Choroid plexus epithelial cell (primary cell): ENCODE measurements at regions not wholly inside any gene's neighbourhood (a gene's known extent, or its start where the extent isn't known, plus 50 kb on each side); places are given as distances from the start of the nearest gene placed in this dataset.
A peak's percentile ranks its signal among the peaks of the same experiment; 100 is the strongest.

Source experiments
- DNase-seq: peaks from one replicate; pipeline ENCODE4 v3.0.0-alpha.2; 2010; ENCODE audit warnings: low read depth
- H3K4me3 ChIP-seq: 2 replicates; pipeline ENCODE4 v1.5.1; 2011; ENCODE audit warnings: low read depth, mild to moderate bottlenecking, control low read depth, low read length, moderate library complexity
- TF ChIP-seq, protein P1 (sequence below): conservative IDR thresholded peaks from 2 replicates; pipeline ENCODE4 v1.5.1; 2011; ENCODE audit warnings: low read depth, mild to moderate bottlenecking, control low read depth, inconsistent platforms, low read length, moderate library complexity

DNA sequence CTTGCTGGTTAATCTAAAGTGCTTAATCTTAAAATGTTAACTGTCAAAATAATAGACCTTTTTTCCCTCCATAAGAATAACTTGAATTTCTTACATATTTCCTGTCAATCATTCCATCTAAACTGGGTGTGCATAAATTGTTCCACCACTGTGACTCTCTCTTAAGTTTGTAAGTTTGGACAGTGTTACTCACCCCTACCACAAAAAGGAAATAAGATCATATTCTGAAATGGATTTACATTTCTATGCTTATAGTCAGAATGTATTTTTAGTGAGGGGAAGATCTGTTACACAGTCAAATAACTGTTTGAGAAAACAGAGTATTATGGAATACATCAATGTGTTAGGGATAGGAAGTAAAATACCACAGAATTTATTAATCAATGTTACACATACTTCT is 109.6 kb upstream of the DPYD start:
- DNase-seq: peak; percentile 48
- TF ChIP-seq, protein P1, sequence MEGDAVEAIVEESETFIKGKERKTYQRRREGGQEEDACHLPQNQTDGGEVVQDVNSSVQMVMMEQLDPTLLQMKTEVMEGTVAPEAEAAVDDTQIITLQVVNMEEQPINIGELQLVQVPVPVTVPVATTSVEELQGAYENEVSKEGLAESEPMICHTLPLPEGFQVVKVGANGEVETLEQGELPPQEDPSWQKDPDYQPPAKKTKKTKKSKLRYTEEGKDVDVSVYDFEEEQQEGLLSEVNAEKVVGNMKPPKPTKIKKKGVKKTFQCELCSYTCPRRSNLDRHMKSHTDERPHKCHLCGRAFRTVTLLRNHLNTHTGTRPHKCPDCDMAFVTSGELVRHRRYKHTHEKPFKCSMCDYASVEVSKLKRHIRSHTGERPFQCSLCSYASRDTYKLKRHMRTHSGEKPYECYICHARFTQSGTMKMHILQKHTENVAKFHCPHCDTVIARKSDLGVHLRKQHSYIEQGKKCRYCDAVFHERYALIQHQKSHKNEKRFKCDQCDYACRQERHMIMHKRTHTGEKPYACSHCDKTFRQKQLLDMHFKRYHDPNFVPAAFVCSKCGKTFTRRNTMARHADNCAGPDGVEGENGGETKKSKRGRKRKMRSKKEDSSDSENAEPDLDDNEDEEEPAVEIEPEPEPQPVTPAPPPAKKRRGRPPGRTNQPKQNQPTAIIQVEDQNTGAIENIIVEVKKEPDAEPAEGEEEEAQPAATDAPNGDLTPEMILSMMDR: no peak

DNA sequence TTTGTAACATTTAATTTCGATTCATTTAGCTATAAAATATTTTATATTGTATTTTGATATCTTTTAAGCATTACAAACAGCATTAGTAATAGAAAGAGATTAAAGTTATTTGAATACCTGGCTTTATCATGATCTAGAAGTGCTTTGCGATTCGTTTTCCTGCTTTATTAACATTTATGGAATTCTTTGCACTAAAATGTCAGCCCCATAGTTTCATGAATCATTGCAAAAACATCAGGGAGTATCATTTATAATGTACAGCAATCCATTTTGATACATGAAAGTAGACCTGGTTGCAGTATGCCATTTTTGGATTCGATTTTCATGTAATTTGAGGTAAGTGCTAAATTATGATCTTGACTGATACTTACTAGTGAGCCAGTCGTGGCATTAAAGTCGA is 108.0 kb upstream of the DPYD start:
- TF ChIP-seq, protein P1: no peak
- DNase-seq: no peak
- no peak overlapping the region for H3K4me3 ChIP-seq

More for the DNA sequence above, 109.6 kb upstream of the DPYD start:
- no peak overlapping the region for H3K4me3 ChIP-seq

DNA sequence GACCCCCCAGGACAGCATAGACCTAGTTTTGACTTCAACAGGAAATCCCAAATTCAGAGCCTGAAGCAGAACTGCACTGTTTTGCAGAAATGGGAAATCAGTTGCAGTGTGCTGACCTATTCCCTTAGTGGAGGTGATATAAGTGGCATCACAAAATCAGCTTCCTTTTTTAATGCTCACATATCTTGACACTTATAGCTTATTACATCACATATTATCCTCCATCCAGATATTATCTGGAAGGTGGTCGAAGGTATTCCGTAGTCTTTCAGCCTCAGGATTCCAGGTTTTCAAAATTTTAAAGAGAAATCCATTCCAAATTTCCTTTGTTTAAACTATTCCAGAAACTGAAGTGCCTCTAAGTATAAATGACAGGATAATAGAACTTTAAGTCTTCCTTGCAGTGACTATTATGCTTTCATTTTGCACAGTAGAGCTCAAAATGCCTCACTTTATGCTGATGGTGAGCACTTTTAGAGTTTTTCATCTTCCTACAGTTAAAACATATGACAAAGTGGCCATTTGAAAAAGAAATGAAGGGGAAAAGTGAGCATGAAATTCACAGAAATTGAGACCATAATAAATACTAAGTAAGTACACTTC is 106.4 kb upstream of the DPYD start:
- no peak overlapping the region for H3K4me3 ChIP-seq
- DNase-seq: no peak
- TF ChIP-seq, protein P1: no peak

GRCh38 chr1:98025858-98026257 is 105.0 kb upstream of the DPYD start:
- no peak overlapping the region for H3K4me3 ChIP-seq
- DNase-seq: no peak
- TF ChIP-seq, protein P1: no peak

DNA sequence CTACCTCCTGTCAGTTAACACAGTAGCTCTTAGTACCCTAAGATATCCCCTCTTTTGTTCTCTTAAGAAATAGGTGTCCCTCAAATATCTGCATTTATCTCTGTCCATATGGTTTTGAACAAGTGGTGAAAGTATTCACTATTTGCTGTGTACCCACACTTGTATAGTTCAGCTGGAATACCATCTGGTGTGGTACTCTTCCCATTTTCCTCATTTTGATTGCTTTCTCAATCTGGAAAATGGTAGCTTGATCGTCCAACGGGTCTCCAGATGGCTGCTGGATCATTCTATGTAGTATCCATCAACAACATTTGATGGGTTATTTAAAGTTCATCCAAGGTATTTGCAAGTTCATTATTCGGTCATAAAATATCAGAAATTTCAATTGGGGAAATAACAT is 100.3 kb upstream of the DPYD start:
- no peak overlapping the region for H3K4me3 ChIP-seq
- no peak for DNase-seq
- TF ChIP-seq, protein P1: no peak

GRCh38 chr1:98019747-98020146 is 98.9 kb upstream of the DPYD start:
- no peak for DNase-seq
- TF ChIP-seq, protein P1: no peak
- no peak overlapping the region for H3K4me3 ChIP-seq

DNA sequence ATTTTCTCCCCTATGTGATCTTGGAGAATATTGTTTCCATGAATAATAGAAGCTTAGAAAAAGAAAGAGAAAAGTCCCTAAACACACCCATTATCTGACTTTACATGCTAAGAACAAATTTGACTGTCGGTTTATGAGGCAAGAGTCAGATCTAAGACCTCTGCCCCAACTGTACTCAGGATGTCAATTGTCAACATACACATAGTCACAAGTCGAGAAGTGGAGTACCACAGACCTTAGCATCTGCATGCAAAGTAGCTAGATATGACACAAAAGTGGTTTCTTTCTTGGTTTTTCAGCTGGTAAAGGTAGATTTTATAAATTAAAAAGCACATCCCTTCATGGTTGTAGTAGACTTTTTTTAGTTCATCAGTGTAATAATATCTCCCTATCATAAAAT is 97.2 kb upstream of the DPYD start:
- no peak for DNase-seq
- no peak overlapping the region for H3K4me3 ChIP-seq
- TF ChIP-seq, protein P1: no peak
